ENCODE measurements at regions not wholly inside any gene's neighbourhood (a gene's known extent, or its start where the extent isn't known, plus 50 kb on each side); places are given as distances from the start of the nearest gene placed in this dataset.

DNA sequence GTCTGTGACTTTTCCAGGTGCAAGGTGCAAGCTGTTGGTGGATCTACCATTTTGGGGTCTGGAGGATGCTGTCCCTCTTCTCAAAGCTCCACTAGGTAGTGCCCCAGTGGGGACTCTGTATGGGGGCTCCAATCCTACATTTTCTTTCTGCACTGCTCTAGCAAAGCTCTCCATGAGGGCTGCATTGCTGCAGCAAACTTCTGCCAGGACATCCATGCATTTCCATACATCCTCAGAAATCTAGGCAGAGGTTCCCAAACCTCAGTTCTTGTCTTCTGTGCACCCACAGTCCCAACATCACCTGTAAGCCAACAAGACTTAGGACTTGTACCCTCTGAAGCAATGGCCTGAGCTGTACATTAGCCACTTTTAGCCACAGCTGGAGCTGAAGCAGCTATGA is 694.5 kb upstream of the BCHE start:
- TF ChIP-seq, protein P1, sequence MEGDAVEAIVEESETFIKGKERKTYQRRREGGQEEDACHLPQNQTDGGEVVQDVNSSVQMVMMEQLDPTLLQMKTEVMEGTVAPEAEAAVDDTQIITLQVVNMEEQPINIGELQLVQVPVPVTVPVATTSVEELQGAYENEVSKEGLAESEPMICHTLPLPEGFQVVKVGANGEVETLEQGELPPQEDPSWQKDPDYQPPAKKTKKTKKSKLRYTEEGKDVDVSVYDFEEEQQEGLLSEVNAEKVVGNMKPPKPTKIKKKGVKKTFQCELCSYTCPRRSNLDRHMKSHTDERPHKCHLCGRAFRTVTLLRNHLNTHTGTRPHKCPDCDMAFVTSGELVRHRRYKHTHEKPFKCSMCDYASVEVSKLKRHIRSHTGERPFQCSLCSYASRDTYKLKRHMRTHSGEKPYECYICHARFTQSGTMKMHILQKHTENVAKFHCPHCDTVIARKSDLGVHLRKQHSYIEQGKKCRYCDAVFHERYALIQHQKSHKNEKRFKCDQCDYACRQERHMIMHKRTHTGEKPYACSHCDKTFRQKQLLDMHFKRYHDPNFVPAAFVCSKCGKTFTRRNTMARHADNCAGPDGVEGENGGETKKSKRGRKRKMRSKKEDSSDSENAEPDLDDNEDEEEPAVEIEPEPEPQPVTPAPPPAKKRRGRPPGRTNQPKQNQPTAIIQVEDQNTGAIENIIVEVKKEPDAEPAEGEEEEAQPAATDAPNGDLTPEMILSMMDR (conservative IDR thresholded peaks at IDR 0.05; ENCODE audit: low read depth, low read length) = no peak
- no peak for TF ChIP-seq NFE2L2 (IDR thresholded peaks at IDR 0.05; ENCODE audit: low read depth, low read length)
- TF ChIP-seq CHD1 (IDR thresholded peaks at IDR 0.05; ENCODE audit: low read depth, low read length) = no peak

Data from IMR-90 (cell line).